Thyroid gland (tissue), 4 donors: ENCODE measurements at regions not wholly inside any gene's neighbourhood (a gene's known extent, or its start where the extent isn't known, plus 50 kb on each side); places are given as distances from the start of the nearest gene placed in this dataset.

Source experiments
- POLR2A ChIP-seq, 2 donors: fragments of 450-650 bp; IDR thresholded peaks; one replicate each; pipeline ENCODE4 v1.6.1; 2017; ENCODE audit warnings: antibody characterized with exemption in 2 of 2, mild to moderate bottlenecking in 2 of 2, moderate library complexity in 1 of 2
- TF ChIP-seq, protein P1 (sequence below), 6 experiments: fragments of 200-600 bp in 3 of 6; fragments of 450-650 bp in 3 of 6; sonication (generic) in 3 of 6; IDR thresholded peaks; one replicate each; pipeline ENCODE4 v1.5.1; 2016 to 2019; ENCODE audit warnings: antibody characterized with exemption in 6 of 6, mild to moderate bottlenecking in 2 of 6, inconsistent platforms in 1 of 6, moderate library complexity in 1 of 6

DNA sequence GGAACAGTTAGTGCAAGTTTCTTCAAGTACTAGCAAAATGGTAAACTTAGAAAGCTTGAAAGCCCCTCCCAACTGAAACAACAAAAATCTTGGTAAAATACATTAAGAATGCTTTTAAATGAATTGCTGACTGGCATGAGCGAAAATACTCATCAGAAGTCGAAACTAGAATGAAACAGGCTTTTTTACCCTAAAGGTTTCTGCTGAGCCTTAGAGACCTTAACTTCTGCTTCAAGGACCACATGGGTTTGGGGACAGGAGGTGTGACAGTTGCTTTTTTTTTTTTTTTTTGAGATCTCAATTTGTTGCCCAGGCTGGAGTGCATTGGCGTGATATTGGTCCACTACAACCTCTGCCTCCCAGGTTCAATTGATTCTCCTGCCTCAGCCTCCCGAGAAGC is 100.3 kb downstream of the MTPAP start:
- TF ChIP-seq, protein P1, sequence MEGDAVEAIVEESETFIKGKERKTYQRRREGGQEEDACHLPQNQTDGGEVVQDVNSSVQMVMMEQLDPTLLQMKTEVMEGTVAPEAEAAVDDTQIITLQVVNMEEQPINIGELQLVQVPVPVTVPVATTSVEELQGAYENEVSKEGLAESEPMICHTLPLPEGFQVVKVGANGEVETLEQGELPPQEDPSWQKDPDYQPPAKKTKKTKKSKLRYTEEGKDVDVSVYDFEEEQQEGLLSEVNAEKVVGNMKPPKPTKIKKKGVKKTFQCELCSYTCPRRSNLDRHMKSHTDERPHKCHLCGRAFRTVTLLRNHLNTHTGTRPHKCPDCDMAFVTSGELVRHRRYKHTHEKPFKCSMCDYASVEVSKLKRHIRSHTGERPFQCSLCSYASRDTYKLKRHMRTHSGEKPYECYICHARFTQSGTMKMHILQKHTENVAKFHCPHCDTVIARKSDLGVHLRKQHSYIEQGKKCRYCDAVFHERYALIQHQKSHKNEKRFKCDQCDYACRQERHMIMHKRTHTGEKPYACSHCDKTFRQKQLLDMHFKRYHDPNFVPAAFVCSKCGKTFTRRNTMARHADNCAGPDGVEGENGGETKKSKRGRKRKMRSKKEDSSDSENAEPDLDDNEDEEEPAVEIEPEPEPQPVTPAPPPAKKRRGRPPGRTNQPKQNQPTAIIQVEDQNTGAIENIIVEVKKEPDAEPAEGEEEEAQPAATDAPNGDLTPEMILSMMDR (IDR thresholded peaks at IDR 0.05): no peak
- TF ChIP-seq POLR2A (IDR thresholded peaks at IDR 0.05): no peak
